GM12865 (cell line): ENCODE measurements at regions not wholly inside any gene's neighbourhood (a gene's known extent, or its start where the extent isn't known, plus 50 kb on each side); places are given as distances from the start of the nearest gene placed in this dataset.

Experiments
- DNase-seq: peaks from one replicate; pipeline ENCODE4 v3.0.0; 2010; ENCODE audit warnings: low read depth
- H3K4me3 ChIP-seq: 2 replicates; pipeline ENCODE4 v1.5.1; 2011; ENCODE audit warnings: mild to moderate bottlenecking, low read depth, low read length, control low read depth
- CTCF ChIP-seq: IDR thresholded peaks from 2 replicates; pipeline ENCODE4 v1.5.1; 2011; ENCODE audit warnings: low read length, control low read depth, low read depth, inconsistent platforms; ENCODE audit not compliant: insufficient read depth; ENCODE audit errors: missing control alignments

DNA sequence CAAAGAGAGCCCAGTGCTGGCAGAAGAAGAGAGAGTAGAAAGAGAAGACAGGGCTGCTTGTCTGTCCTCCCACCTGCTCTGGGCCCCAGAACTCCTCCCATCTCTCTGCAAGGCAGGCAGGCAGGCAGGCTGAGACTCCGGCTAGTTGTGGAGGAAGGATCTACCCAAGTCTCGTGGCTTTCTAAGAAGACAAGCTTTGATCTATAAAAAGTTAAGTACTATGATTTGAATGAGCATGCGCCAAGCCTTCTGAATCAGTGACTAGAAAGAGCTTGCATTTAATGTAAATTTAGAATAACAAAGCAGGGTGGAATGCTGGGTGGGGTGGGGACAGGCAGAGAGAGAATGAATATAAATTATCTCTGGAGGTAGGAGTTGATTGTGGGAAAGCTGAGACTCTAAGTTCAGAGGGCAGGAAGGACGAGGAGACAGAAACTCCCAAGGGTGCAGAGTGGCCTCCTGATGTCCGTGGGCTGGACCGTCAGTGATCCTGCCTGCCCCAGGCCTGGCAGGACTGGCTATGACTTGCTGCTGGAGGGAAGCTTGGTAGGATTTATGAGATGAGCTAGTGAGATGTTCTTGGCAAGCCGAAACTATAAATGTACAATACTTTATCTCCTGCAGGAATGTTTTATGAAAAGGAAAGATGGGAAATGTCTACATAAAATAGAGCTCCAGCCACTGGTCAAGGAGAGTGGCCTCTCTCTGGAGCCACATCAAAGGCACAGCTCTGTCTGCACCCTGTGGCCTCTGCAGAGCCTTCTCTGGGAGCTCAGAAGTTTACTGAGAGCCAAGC, 447.5 kb downstream of the TNS1 start:
- DNase-seq = no peak
- no peak for TF ChIP-seq CTCF
- no peak overlapping the region for H3K4me3 ChIP-seq

DNA sequence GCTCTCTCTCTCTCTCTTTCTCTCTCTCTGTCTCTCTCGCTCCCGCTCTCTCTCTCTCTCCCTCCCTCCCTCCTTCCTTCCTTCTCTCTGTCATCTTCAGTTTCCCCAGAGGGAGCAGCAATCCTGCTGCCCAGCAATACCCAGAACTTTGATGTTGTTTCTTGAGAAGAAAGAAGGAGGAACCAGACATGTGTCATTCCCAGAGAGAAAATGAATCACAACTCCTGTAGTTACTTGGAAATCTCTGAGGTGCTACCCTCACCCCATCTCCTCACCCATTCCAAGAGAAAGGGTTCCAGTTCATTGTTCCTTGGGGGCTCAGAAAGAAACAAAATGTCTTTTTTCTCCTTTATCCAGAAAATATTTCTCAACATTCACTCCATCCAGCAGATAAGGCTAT, 449.1 kb downstream of the TNS1 start:
- H3K4me3 ChIP-seq = no peak overlapping the region
- TF ChIP-seq CTCF = no peak
- DNase-seq = no peak

GRCh38 chr2:217553202-217553601, 449.6 kb downstream of the TNS1 start:
- no peak for TF ChIP-seq CTCF
- no peak overlapping the region for H3K4me3 ChIP-seq

GRCh38 chr2:217552081-217552480, 450.7 kb downstream of the TNS1 start:
- no peak for TF ChIP-seq CTCF
- no peak overlapping the region for H3K4me3 ChIP-seq
- no peak for DNase-seq

More at GRCh38 chr2:217553202-217553601, 449.6 kb downstream of the TNS1 start:
- DNase-seq = no peak

- DNase-seq = no peak
- no peak overlapping the region for H3K4me3 ChIP-seq
- no peak for TF ChIP-seq CTCF
These were observed 451.4 kb downstream of the TNS1 start for GRCh38 chr2:217551252-217551899.

GRCh38 chr2:217539126-217539525, 463.7 kb downstream of the TNS1 start:
- DNase-seq = no peak
- TF ChIP-seq CTCF = no peak
- no peak overlapping the region for H3K4me3 ChIP-seq
